ENCODE measurements at regions not wholly inside any gene's neighbourhood (a gene's known extent, or its start where the extent isn't known, plus 50 kb on each side); places are given as distances from the start of the nearest gene placed in this dataset.

- no peak for DNase-seq (ENCODE audit: low spot score)
- TF ChIP-seq CTCF (IDR thresholded peaks at IDR 0.05; ENCODE audit: extremely low read depth, missing control alignments): no peak
Observed at GRCh38 chr6:23354004-23354403, 772.0 kb upstream of the NRSN1 start.

- no peak for DNase-seq (ENCODE audit: low spot score)
- TF ChIP-seq CTCF (IDR thresholded peaks at IDR 0.05; ENCODE audit: extremely low read depth, missing control alignments): no peak
Observed at GRCh38 chr6:23357185-23357766, 768.7 kb upstream of the NRSN1 start.

- DNase-seq (ENCODE audit: low spot score): no peak
- no peak for TF ChIP-seq CTCF (IDR thresholded peaks at IDR 0.05; ENCODE audit: extremely low read depth, missing control alignments)
Observed at GRCh38 chr6:23365732-23366131, 760.3 kb upstream of the NRSN1 start.

- no peak for DNase-seq (ENCODE audit: low spot score)
- TF ChIP-seq CTCF (IDR thresholded peaks at IDR 0.05; ENCODE audit: extremely low read depth, missing control alignments): no peak
Observed at GRCh38 chr6:23367311-23367710, 758.7 kb upstream of the NRSN1 start.

- DNase-seq (ENCODE audit: low spot score): no peak
- TF ChIP-seq CTCF (IDR thresholded peaks at IDR 0.05; ENCODE audit: extremely low read depth, missing control alignments): no peak
Observed at GRCh38 chr6:23368557-23368956, 757.5 kb upstream of the NRSN1 start.

- no peak for TF ChIP-seq CTCF (IDR thresholded peaks at IDR 0.05; ENCODE audit: extremely low read depth, missing control alignments)
Observed at GRCh38 chr6:23370051-23370450, 756.0 kb upstream of the NRSN1 start.

GRCh38 chr6:23371132-23371915 is 754.7 kb upstream of the NRSN1 start:
- no peak for TF ChIP-seq CTCF (IDR thresholded peaks at IDR 0.05; ENCODE audit: extremely low read depth, missing control alignments)
- DNase-seq (ENCODE audit: low spot score): no peak

More at GRCh38 chr6:23370051-23370450, 756.0 kb upstream of the NRSN1 start:
- DNase-seq (ENCODE audit: low spot score): no peak
